Endodermal cell (in vitro differentiated cells): ENCODE measurements at regions not wholly inside any gene's neighbourhood (a gene's known extent, or its start where the extent isn't known, plus 50 kb on each side); places are given as distances from the start of the nearest gene placed in this dataset.

Experiments used
- DNase-seq: peaks from one replicate; pipeline ENCODE4 v3.0.0-alpha.2; 2017
- H3K27ac ChIP-seq: 2 replicates; pipeline ENCODE4 v1.5.1; 2013; ENCODE audit warnings: mild to moderate bottlenecking, low read depth, low read length, moderate library complexity
- H3K27me3 ChIP-seq: 2 replicates; pipeline ENCODE4 v1.6.1; 2013; ENCODE audit warnings: mild to moderate bottlenecking, low read length, moderate library complexity; ENCODE audit not compliant: insufficient read depth, control insufficient read depth, poor library complexity, severe bottlenecking
- H3K36me3 ChIP-seq: 2 replicates; pipeline ENCODE4 v1.7.0; 2013; ENCODE audit warnings: mild to moderate bottlenecking, low read length, moderate library complexity; ENCODE audit not compliant: control insufficient read depth, insufficient read depth
- H3K4me1 ChIP-seq: one replicate; pipeline ENCODE4 v1.7.0; 2013; ENCODE audit warnings: low read length; ENCODE audit not compliant: control insufficient read depth, insufficient read depth
- H3K4me3 ChIP-seq: 2 replicates; pipeline ENCODE4 v1.5.1; 2013; ENCODE audit warnings: mild to moderate bottlenecking, low read length, moderate library complexity
- H3K9ac ChIP-seq: 2 replicates; pipeline ENCODE4 v1.6.1; 2013; ENCODE audit warnings: mild to moderate bottlenecking, low read length, moderate library complexity; ENCODE audit not compliant: poor library complexity, severe bottlenecking; ENCODE audit errors: extremely low read depth
- H3K9me3 ChIP-seq: 2 replicates; pipeline ENCODE4 v1.6.1; 2013; ENCODE audit warnings: mild to moderate bottlenecking, low read length, moderate library complexity; ENCODE audit not compliant: control insufficient read depth
- H3K27ac Mint-ChIP-seq: 2 replicates; pipeline ENCODE4 v1.8.0; 2020; ENCODE audit warnings: mixed read lengths
- H3K27me3 Mint-ChIP-seq: 2 replicates; pipeline ENCODE4 v1.8.0; 2021; ENCODE audit warnings: mild to moderate bottlenecking, mixed read lengths; ENCODE audit not compliant: insufficient read depth
- H3K36me3 Mint-ChIP-seq: 2 replicates; pipeline ENCODE4 v1.8.0; 2020; ENCODE audit warnings: low read depth, mixed read lengths
- H3K4me1 Mint-ChIP-seq: 2 replicates; pipeline ENCODE4 v1.8.0; 2020; ENCODE audit warnings: mixed read lengths
- H3K4me3 Mint-ChIP-seq: 2 replicates; pipeline ENCODE4 v1.8.0; 2020; ENCODE audit warnings: mild to moderate bottlenecking, moderate library complexity, mixed read lengths
- H3K9me3 Mint-ChIP-seq: 2 replicates; pipeline ENCODE4 v1.8.0; 2020; ENCODE audit warnings: mild to moderate bottlenecking, mixed read lengths
- WGBS, 2 experiments: methylation state at CpG; one replicate each; pipeline versions ENCODE4 v1.1.5 to v1.1.7; 2013; ENCODE audit warnings: missing lambda C conversion rate in 2 of 2, mixed read lengths in 1 of 2; ENCODE audit not compliant: insufficient coverage in 1 of 2, insufficient read length in 1 of 2; 5-methylcytosine and 5-hydroxymethylcytosine counted together
- TF ChIP-seq, protein P1 (sequence below): fragments of 200-600 bp; sonication (generic); conservative IDR thresholded peaks from 2 replicates; pipeline ENCODE4 v1.5.0; 2021; ENCODE audit warnings: antibody characterized with exemption, mild to moderate bottlenecking

DNA sequence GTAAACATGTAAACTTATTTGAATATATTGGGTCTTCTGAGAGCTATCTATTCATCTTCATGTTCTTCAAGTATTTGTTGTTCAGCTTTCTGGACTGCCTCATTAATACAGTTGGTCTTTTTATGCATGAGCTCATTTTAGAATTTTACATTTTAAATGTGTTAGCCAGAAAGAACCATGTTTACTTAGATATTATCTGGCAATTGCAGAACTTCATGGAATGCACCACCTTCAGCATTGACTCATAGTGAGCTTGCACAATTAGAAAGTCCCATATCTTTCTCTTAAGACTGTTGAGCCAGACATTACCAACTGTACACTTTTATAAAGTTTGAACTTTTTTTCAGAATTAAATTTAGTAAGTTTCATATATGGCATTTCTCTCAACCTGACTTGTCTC lies 536.7 kb downstream of the RIT2 start:
- no peaks in the 10 kb centered on the region for H3K9me3 ChIP-seq
- Mint-ChIP-seq H3K4me1 (peaks cover 14% of the 10 kb centered on the region), H3K4me3 (no peak overlapping the region), H3K9me3 (no peaks in the 10 kb centered on the region), H3K27ac (no peak overlapping the region), H3K27me3 (no peaks in the 10 kb centered on the region), H3K36me3 (no peaks in the 10 kb centered on the region)
- H3K4me1 ChIP-seq: no peaks in the 10 kb centered on the region
- DNase-seq: no peak
- TF ChIP-seq, protein P1, sequence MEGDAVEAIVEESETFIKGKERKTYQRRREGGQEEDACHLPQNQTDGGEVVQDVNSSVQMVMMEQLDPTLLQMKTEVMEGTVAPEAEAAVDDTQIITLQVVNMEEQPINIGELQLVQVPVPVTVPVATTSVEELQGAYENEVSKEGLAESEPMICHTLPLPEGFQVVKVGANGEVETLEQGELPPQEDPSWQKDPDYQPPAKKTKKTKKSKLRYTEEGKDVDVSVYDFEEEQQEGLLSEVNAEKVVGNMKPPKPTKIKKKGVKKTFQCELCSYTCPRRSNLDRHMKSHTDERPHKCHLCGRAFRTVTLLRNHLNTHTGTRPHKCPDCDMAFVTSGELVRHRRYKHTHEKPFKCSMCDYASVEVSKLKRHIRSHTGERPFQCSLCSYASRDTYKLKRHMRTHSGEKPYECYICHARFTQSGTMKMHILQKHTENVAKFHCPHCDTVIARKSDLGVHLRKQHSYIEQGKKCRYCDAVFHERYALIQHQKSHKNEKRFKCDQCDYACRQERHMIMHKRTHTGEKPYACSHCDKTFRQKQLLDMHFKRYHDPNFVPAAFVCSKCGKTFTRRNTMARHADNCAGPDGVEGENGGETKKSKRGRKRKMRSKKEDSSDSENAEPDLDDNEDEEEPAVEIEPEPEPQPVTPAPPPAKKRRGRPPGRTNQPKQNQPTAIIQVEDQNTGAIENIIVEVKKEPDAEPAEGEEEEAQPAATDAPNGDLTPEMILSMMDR: no peak
- no peak overlapping the region for H3K4me3 ChIP-seq
- no peak overlapping the region for H3K27ac ChIP-seq
- H3K9ac ChIP-seq: no peak overlapping the region
- H3K36me3 ChIP-seq: no peaks in the 10 kb centered on the region
- H3K27me3 ChIP-seq: no peaks in the 10 kb centered on the region

- WGBS, 2 experiments: 100% methylated on average over 1 of the region's 1 CpG; no CpG with 5 or more reads in 1 of the 2 experiments
- Histone ChIP-seq H3K27me3 (no peaks in the 10 kb centered on the region), H3K27ac (no peak overlapping the region), H3K4me1 (no peaks in the 10 kb centered on the region), H3K9ac (no peak overlapping the region), H3K9me3 (no peaks in the 10 kb centered on the region), H3K4me3 (no peak overlapping the region), H3K36me3 (no peaks in the 10 kb centered on the region)
- Mint-ChIP-seq H3K27me3 (no peaks in the 10 kb centered on the region), H3K9me3 (no peaks in the 10 kb centered on the region), H3K36me3 (no peaks in the 10 kb centered on the region), H3K4me1 (peaks cover 19% of the 10 kb centered on the region), H3K4me3 (no peak overlapping the region), H3K27ac (no peak overlapping the region)
- TF ChIP-seq, protein P1: no peak
- DNase-seq: no peak
Measured at GRCh38 chr18:42582266-42582665, 533.2 kb downstream of the RIT2 start.

DNA sequence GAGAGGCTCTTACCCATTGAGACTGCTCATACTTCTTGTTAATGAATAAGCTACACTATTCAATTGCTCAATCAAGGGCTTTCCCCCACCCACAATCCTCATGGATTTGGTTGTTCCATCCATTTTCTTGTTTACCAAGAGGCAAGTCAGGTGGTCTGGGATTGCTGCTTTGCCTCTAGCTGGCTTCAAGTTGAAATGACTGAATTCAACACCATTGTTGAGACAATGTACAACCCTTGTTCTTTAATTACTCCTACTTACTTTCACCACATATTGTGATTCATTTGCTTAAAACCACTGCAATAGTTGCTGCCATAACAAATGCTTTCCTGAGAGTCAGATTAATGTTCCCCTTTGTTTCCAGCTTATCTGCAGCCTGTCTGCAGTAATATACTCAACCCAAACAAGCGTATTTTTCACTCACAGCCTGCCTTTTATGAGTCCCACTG lies 532.2 kb downstream of the RIT2 start:
- no peaks in the 10 kb centered on the region for H3K27me3 ChIP-seq
- Mint-ChIP-seq H3K4me3 (no peak overlapping the region), H3K4me1 (peaks cover 19% of the 10 kb centered on the region), H3K27ac (no peak overlapping the region), H3K27me3 (peaks cover 2% of the 10 kb centered on the region), H3K9me3 (no peaks in the 10 kb centered on the region), H3K36me3 (no peaks in the 10 kb centered on the region)
- no peaks in the 10 kb centered on the region for H3K36me3 ChIP-seq
- no peaks in the 10 kb centered on the region for H3K4me1 ChIP-seq
- no peak for DNase-seq
- WGBS, 2 experiments: 92% methylated on average over 1 of the region's 1 CpG; no CpG with 5 or more reads in 1 of the 2 experiments
- H3K4me3 ChIP-seq: no peak overlapping the region
- TF ChIP-seq, protein P1: no peak
- H3K27ac ChIP-seq: no peak overlapping the region
- H3K9ac ChIP-seq: no peak overlapping the region
- H3K9me3 ChIP-seq: no peaks in the 10 kb centered on the region
